Left ventricle myocardium inferior (tissue), 1 donor: ENCODE measurements at regions not wholly inside any gene's neighbourhood (a gene's known extent, or its start where the extent isn't known, plus 50 kb on each side); places are given as distances from the start of the nearest gene placed in this dataset.
"Not testable (repeated sequence)": the region's sequence is repeated elsewhere in the genome, so short reads cannot be mapped to it uniquely, and the experiment has no call there.

Experiments
- DNase-seq: peaks from one replicate; pipeline ENCODE4 v3.0.0-alpha.2; 2020
- H3K27ac ChIP-seq: fragments of 200-600 bp; replicated peaks from 2 replicates; pipeline ENCODE4 v1.8.0; 2021
- H3K27me3 ChIP-seq: fragments of 200-600 bp; 2 replicates; pipeline ENCODE4 v1.8.0; 2021; ENCODE audit warnings: low read depth
- H3K36me3 ChIP-seq: fragments of 200-600 bp; 2 replicates; pipeline ENCODE4 v1.8.0; 2021
- H3K4me1 ChIP-seq: fragments of 200-600 bp; 2 replicates; pipeline ENCODE4 v1.8.0; 2021
- H3K4me3 ChIP-seq: fragments of 200-600 bp; 2 replicates; pipeline ENCODE4 v1.8.0; 2021; ENCODE audit warnings: mild to moderate bottlenecking, moderate library complexity
- H3K9me3 ChIP-seq: fragments of 200-600 bp; replicated peaks from 2 replicates; pipeline ENCODE4 v1.8.0; 2021
- CTCF ChIP-seq: fragments of 200-600 bp; IDR thresholded peaks from 2 replicates; pipeline ENCODE4 v1.8.0; 2021; ENCODE audit warnings: antibody characterized with exemption, mild to moderate bottlenecking, borderline replicate concordance
- intact Hi-C: fragments of 100-400 bp; cut with micrococcal nuclease; formaldehyde crosslinking; loops from one replicate; pipeline ENCODE4 v1.11.0; 2022
- donor health status: DM: no; HTN: yes; CAD: no; lungs with severe emphysema.

DNA sequence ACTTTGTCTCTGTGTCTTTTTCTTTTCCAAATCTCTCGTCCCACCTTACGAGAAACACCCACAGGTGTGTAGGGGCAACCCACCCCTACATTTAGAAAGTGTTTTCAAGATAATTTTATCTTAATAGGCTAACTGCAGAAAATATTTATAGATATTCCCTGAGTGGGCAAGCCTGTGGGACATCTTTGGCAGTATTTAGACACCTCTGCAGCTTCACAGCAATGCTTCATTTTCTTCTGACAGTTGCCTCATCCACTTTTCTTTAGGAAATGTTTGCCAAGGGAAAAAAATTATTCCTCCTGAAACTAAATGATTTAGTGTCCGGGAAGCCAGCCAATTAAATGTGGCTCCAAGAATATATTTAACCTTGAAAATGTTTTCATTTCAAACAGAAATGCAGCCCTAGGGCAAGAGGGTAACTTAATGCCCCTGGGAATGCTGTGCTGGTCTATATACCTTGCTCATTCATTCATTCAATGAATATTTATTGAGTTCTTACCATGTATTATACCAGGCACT lies 290.4 kb downstream of the ABCC12 start:
- no peaks in the 10 kb centered on the region for H3K36me3 ChIP-seq
- H3K27me3 ChIP-seq: peaks cover 19% of the 10 kb centered on the region
- H3K27ac ChIP-seq: no peak overlapping the region
- no peak overlapping the region for H3K4me3 ChIP-seq
- DNase-seq: no peak
- intact Hi-C loops: no loop called here
- no peaks in the 10 kb centered on the region for H3K4me1 ChIP-seq
- TF ChIP-seq CTCF: no peak
- peaks cover 11% of the 10 kb centered on the region for H3K9me3 ChIP-seq

DNA sequence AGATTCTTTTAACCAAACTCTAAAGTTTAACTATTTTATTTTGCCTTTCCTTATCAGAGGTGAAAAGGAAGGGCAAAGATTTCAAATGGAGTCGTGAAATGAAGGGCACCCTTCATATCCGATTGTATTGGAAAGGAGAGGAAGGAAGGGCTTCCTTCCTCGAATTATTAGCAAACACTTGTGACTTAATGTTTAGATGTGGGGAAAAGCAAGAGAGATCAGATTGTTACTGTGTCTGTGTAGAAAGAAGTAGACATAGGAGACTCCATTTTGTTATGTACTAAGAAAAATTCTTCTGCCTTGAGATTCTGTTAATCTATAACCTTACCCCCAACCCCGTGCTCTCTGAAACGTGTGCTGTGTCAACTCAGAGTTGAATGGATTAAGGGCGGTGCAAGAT lies 291.5 kb downstream of the ABCC12 start:
- DNase-seq, H3K27ac ChIP-seq, H3K4me1 ChIP-seq, H3K4me3 ChIP-seq, H3K36me3 ChIP-seq, intact Hi-C loops: not testable (repeated sequence)
- peaks cover 24% of the 10 kb centered on the region for H3K27me3 ChIP-seq
- peaks cover 11% of the 10 kb centered on the region for H3K9me3 ChIP-seq

- peaks cover 37% of the 10 kb centered on the region for H3K27me3 ChIP-seq
- H3K4me1 ChIP-seq: no peaks in the 10 kb centered on the region
- H3K27ac ChIP-seq: no peak overlapping the region
- H3K36me3 ChIP-seq: no peaks in the 10 kb centered on the region
- intact Hi-C loops: no loop called here
- no peak for TF ChIP-seq CTCF
- H3K9me3 ChIP-seq: no peaks in the 10 kb centered on the region
- DNase-seq: no peak
- no peak overlapping the region for H3K4me3 ChIP-seq
These were observed 293.8 kb downstream of the ABCC12 start for GRCh38 chr16:47861999-47862398.

- DNase-seq: no peak
- intact Hi-C loops: no loop called here
- Histone ChIP-seq H3K36me3 (no peaks in the 10 kb centered on the region), H3K27me3 (peaks cover 32% of the 10 kb centered on the region), H3K4me1 (no peaks in the 10 kb centered on the region), H3K27ac (no peak overlapping the region), H3K9me3 (no peaks in the 10 kb centered on the region), H3K4me3 (no peak overlapping the region)
- no peak for TF ChIP-seq CTCF
These were observed 297.3 kb downstream of the ABCC12 start for GRCh38 chr16:47858333-47858982.

DNA sequence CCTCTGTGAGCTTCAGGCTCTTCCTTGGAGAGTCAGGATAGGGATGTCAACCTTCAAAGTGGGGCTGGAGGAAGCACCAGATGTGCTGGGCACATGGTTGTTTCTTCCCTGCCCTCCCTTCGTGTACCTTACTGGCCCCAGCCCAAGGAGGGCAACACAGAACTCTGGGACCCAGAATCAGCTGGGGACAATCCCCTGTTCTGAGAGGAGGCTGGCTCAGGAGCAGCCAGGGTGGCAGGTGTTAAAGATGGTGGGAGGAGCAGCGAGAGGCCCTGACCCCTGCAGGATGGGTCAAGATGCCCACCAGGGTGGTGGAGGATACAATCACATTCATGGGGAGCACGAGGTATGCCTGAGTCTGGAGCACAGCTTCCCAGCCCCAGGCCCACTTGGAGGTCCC lies 300.4 kb downstream of the ABCC12 start:
- Histone ChIP-seq H3K36me3 (no peaks in the 10 kb centered on the region), H3K27me3 (peaks cover 18% of the 10 kb centered on the region), H3K4me1 (no peaks in the 10 kb centered on the region), H3K4me3 (no peak overlapping the region), H3K9me3 (no peaks in the 10 kb centered on the region), H3K27ac (no peak overlapping the region)
- DNase-seq: no peak
- intact Hi-C loops: no loop called here
- TF ChIP-seq CTCF: no peak

GRCh38 chr16:47854737-47855136 lies 301.1 kb downstream of the ABCC12 start:
- Histone ChIP-seq H3K36me3 (no peaks in the 10 kb centered on the region), H3K27me3 (peaks cover 18% of the 10 kb centered on the region), H3K4me1 (no peaks in the 10 kb centered on the region), H3K27ac (no peak overlapping the region), H3K4me3 (no peak overlapping the region), H3K9me3 (no peaks in the 10 kb centered on the region)
- intact Hi-C loops: no loop called here
- DNase-seq: no peak
- TF ChIP-seq CTCF: no peak
